ENCODE measurements at regions not wholly inside any gene's neighbourhood (a gene's known extent, or its start where the extent isn't known, plus 50 kb on each side); places are given as distances from the start of the nearest gene placed in this dataset.

- TF ChIP-seq CTCF (conservative IDR thresholded peaks at IDR 0.05) = no peak
- peaks cover 4% of the 10 kb centered on the region for H3K27me3 Mint-ChIP-seq
- no peak overlapping the region for H3K4me3 Mint-ChIP-seq
- no peaks in the 10 kb centered on the region for H3K4me1 Mint-ChIP-seq (ENCODE audit: unreplicated experiment)
- no peaks in the 10 kb centered on the region for H3K9me3 Mint-ChIP-seq
- DNase-seq (ENCODE audit: extremely low spot score, unreplicated experiment) = no peak
- no peak overlapping the region for H3K27ac Mint-ChIP-seq
- no peaks in the 10 kb centered on the region for H3K36me3 Mint-ChIP-seq
Observed at GRCh38 chr20:52724541-52724940, 247.6 kb upstream of the TSHZ2 start.

- Mint-ChIP-seq H3K9me3 (no peaks in the 10 kb centered on the region), H3K27ac (no peak overlapping the region), H3K4me3 (no peak overlapping the region), H3K27me3 (peaks cover 4% of the 10 kb centered on the region), H3K4me1 (ENCODE audit: unreplicated experiment) (no peaks in the 10 kb centered on the region), H3K36me3 (no peaks in the 10 kb centered on the region)
- TF ChIP-seq CTCF (conservative IDR thresholded peaks at IDR 0.05) = no peak
- no peak for DNase-seq (ENCODE audit: extremely low spot score, unreplicated experiment)
Observed at GRCh38 chr20:52722926-52723688, 249.1 kb upstream of the TSHZ2 start.

- Mint-ChIP-seq H3K27me3 (peaks cover under 1% of the 10 kb centered on the region), H3K4me3 (no peak overlapping the region), H3K36me3 (no peaks in the 10 kb centered on the region), H3K27ac (no peak overlapping the region), H3K9me3 (no peaks in the 10 kb centered on the region), H3K4me1 (ENCODE audit: unreplicated experiment) (no peaks in the 10 kb centered on the region)
- no peak for TF ChIP-seq CTCF (conservative IDR thresholded peaks at IDR 0.05)
- no peak for DNase-seq (ENCODE audit: extremely low spot score, unreplicated experiment)
Observed at GRCh38 chr20:52708137-52708536, 264.0 kb upstream of the TSHZ2 start.

GRCh38 chr20:52704553-52704952 lies 267.6 kb upstream of the TSHZ2 start:
- no peak overlapping the region for H3K4me3 Mint-ChIP-seq
- TF ChIP-seq CTCF (conservative IDR thresholded peaks at IDR 0.05) = no peak
- no peaks in the 10 kb centered on the region for H3K9me3 Mint-ChIP-seq
- H3K27ac Mint-ChIP-seq = no peak overlapping the region
- H3K36me3 Mint-ChIP-seq = no peaks in the 10 kb centered on the region
- H3K27me3 Mint-ChIP-seq = peaks cover 3% of the 10 kb centered on the region
- no peaks in the 10 kb centered on the region for H3K4me1 Mint-ChIP-seq (ENCODE audit: unreplicated experiment)
- DNase-seq (ENCODE audit: extremely low spot score, unreplicated experiment) = no peak

GRCh38 chr20:52688345-52688744 lies 283.8 kb upstream of the TSHZ2 start:
- H3K4me3 Mint-ChIP-seq = no peak overlapping the region
- DNase-seq (ENCODE audit: extremely low spot score, unreplicated experiment) = no peak
- H3K27ac Mint-ChIP-seq = no peak overlapping the region
- peaks cover 10% of the 10 kb centered on the region for H3K4me1 Mint-ChIP-seq (ENCODE audit: unreplicated experiment)
- H3K27me3 Mint-ChIP-seq = peaks cover 23% of the 10 kb centered on the region
- peaks cover 1% of the 10 kb centered on the region for H3K36me3 Mint-ChIP-seq
- TF ChIP-seq CTCF (conservative IDR thresholded peaks at IDR 0.05) = no peak
- no peaks in the 10 kb centered on the region for H3K9me3 Mint-ChIP-seq

Measured in type B pancreatic cell (in vitro differentiated cells).